HEK293T (cell line): ENCODE measurements at regions not wholly inside any gene's neighbourhood (a gene's known extent, or its start where the extent isn't known, plus 50 kb on each side); places are given as distances from the start of the nearest gene placed in this dataset.

Experiments used
- ARNT ChIP-seq: fragments of 450-650 bp; IDR thresholded peaks from 2 replicates; pipeline ENCODE4 v1.6.1; 2017; ENCODE audit warnings: mild to moderate bottlenecking
- BHLHE40 ChIP-seq: fragments of 450-650 bp; IDR thresholded peaks from 2 replicates; pipeline ENCODE4 v1.6.1; 2016; ENCODE audit warnings: mild to moderate bottlenecking, moderate library complexity, borderline replicate concordance
- FOXA1 ChIP-seq: fragments of 450-650 bp; IDR thresholded peaks from 2 replicates; pipeline ENCODE4 v1.6.1; 2016; ENCODE audit warnings: mild to moderate bottlenecking
- FOXK2 ChIP-seq: fragments of 450-650 bp; IDR thresholded peaks from 2 replicates; pipeline ENCODE4 v1.6.1; 2016; ENCODE audit warnings: mild to moderate bottlenecking
- FOXM1 ChIP-seq: fragments of 450-650 bp; IDR thresholded peaks from 2 replicates; pipeline ENCODE4 v1.6.1; 2017; ENCODE audit warnings: mild to moderate bottlenecking, borderline replicate concordance
- HDGF ChIP-seq: fragments of 450-650 bp; IDR thresholded peaks from 2 replicates; pipeline ENCODE4 v1.6.1; 2017; ENCODE audit warnings: antibody characterized with exemption, borderline replicate concordance
- L3MBTL2 ChIP-seq: fragments of 450-650 bp; conservative IDR thresholded peaks from 2 replicates; pipeline ENCODE4 v1.6.1; 2016; ENCODE audit warnings: mild to moderate bottlenecking
- SP1 ChIP-seq: fragments of 450-650 bp; IDR thresholded peaks from 2 replicates; pipeline ENCODE4 v1.6.1; 2017
- SUZ12 ChIP-seq: fragments of 450-650 bp; IDR thresholded peaks from 2 replicates; pipeline ENCODE4 v1.6.1; 2016; ENCODE audit warnings: mild to moderate bottlenecking
- TARDBP ChIP-seq: fragments of 450-650 bp; IDR thresholded peaks from 2 replicates; pipeline ENCODE4 v1.6.1; 2016
- TF ChIP-seq, protein P1 (sequence below): fragments of 450-650 bp; IDR thresholded peaks from 2 replicates; pipeline ENCODE4 v1.6.1; 2016

- TF ChIP-seq SUZ12: no peak
- no peak for TF ChIP-seq FOXA1
- no peak for TF ChIP-seq FOXM1
- TF ChIP-seq SP1: no peak
- TF ChIP-seq HDGF: no peak
- TF ChIP-seq, protein P1, sequence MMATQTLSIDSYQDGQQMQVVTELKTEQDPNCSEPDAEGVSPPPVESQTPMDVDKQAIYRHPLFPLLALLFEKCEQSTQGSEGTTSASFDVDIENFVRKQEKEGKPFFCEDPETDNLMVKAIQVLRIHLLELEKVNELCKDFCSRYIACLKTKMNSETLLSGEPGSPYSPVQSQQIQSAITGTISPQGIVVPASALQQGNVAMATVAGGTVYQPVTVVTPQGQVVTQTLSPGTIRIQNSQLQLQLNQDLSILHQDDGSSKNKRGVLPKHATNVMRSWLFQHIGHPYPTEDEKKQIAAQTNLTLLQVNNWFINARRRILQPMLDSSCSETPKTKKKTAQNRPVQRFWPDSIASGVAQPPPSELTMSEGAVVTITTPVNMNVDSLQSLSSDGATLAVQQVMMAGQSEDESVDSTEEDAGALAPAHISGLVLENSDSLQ: no peak
- no peak for TF ChIP-seq L3MBTL2
- no peak for TF ChIP-seq ARNT
- TF ChIP-seq TARDBP: no peak
- no peak for TF ChIP-seq BHLHE40
- TF ChIP-seq FOXK2: no peak
Observed at GRCh38 chr9:81424431-81424830, 264.9 kb downstream of the TLE1 start.
